ENCODE measurements at regions not wholly inside any gene's neighbourhood (a gene's known extent, or its start where the extent isn't known, plus 50 kb on each side); places are given as distances from the start of the nearest gene placed in this dataset.

DNA sequence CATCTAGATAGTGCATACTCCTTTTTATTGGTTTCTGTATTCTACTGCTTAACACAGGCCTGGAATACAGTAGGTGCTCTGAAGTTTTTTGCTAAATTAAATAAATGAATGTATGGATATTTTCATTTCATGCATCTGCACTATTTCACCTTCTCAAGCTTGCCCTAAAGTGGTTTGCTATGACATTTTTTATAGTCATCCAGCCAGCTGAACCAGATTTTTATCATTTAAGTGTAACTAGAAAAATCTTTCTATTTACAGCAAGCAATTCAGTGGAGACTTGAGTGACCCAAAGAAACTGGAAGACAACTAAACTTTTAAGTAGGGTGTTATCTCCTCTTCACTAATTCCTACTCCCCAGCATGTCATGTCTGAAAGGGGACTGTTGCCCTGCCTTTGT lies 354.9 kb downstream of the OSR1 start:
- CTCF ChIA-PET = no interaction called here
- DNase-seq (ENCODE audit: low read depth) = no peak
- TF ChIP-seq, protein P1, sequence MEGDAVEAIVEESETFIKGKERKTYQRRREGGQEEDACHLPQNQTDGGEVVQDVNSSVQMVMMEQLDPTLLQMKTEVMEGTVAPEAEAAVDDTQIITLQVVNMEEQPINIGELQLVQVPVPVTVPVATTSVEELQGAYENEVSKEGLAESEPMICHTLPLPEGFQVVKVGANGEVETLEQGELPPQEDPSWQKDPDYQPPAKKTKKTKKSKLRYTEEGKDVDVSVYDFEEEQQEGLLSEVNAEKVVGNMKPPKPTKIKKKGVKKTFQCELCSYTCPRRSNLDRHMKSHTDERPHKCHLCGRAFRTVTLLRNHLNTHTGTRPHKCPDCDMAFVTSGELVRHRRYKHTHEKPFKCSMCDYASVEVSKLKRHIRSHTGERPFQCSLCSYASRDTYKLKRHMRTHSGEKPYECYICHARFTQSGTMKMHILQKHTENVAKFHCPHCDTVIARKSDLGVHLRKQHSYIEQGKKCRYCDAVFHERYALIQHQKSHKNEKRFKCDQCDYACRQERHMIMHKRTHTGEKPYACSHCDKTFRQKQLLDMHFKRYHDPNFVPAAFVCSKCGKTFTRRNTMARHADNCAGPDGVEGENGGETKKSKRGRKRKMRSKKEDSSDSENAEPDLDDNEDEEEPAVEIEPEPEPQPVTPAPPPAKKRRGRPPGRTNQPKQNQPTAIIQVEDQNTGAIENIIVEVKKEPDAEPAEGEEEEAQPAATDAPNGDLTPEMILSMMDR (IDR thresholded peaks at IDR 0.05; ENCODE audit: insufficient read depth, low read depth, low read length) = no peak

DNA sequence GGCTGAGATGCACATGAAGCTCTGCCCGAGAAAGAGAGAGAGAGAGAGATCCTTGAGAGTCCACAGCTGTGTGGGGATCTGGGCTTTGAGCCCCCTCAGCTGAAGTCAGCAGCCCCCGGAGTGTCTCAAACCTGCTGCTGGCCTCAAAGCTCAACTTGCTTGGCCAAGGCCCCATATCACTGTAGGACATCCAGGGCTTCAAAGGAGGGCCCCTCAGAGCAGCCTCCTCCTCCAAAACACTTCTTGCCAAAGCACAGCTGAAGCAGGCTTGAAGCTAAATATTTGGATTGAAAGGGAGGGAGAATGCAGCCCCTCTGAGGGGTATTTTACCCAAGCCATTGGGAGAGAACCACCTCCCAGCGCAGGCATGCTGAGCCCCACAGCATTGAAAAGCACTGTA lies 357.6 kb downstream of the OSR1 start:
- TF ChIP-seq, protein P1 (IDR thresholded peaks at IDR 0.05; ENCODE audit: insufficient read depth, low read depth, low read length) = no peak
- no peak for DNase-seq (ENCODE audit: low read depth)
- Histone ChIP-seq H3K36me3 (ENCODE audit: control insufficient read depth, insufficient read depth, low read length) (no peaks in the 10 kb centered on the region), H3K27me3 (ENCODE audit: control insufficient read depth, insufficient read depth, low read length) (no peaks in the 10 kb centered on the region), H3K4me3 (ENCODE audit: low read depth, low read length) (no peak overlapping the region)
- POLR2A ChIA-PET = no interaction called here
- CTCF ChIA-PET = no interaction called here

More for the DNA sequence above, 354.9 kb downstream of the OSR1 start:
- Histone ChIP-seq H3K4me3 (ENCODE audit: low read depth, low read length) (no peak overlapping the region), H3K27me3 (ENCODE audit: control insufficient read depth, insufficient read depth, low read length) (no peaks in the 10 kb centered on the region), H3K36me3 (ENCODE audit: control insufficient read depth, insufficient read depth, low read length) (no peaks in the 10 kb centered on the region)
- POLR2A ChIA-PET = no interaction called here

DNA sequence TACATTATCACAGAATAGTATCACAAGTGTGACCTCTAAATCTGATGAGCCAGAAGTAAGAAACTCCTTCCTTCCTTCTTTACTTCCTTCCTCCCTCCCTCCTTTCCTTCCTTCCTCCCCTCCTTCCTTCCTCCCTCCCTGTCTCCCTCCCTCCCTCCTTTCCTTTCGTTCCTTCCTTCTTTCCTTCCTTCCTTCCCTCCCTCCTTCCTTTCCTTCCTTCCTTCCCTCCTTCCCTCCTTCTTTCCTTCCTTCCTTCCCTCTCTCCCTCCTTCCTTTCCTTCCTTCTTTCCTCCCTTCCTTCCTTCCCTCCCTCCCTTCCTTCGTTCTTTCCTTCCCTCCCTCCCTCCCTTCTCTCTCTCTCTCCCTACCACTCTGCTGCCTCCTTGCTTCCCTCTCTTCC lies 359.2 kb downstream of the OSR1 start:
- ChIA-PET CTCF (no interaction called here), POLR2A (no interaction called here)

DNA sequence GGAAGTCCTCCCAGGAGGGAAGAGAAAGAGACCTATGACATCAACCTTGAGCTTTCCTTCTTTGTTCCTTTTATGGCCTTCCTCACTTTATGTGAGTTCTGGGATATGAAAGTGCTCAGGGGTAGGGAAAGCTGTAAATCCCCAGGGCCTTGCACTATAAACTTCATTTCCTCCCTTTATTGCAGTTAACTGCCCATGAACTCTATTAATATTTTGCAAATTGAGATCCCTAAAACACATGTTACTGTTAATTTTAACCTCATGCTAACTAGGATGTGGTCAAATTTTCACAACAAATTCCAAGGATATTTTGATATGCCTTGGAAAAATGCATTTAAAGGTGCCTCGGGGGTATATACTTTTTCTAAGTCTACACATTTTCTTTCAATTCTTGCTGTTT lies 359.9 kb downstream of the OSR1 start:
- Histone ChIP-seq H3K4me3 (ENCODE audit: low read depth, low read length) (no peak overlapping the region), H3K27me3 (ENCODE audit: control insufficient read depth, insufficient read depth, low read length) (no peaks in the 10 kb centered on the region), H3K36me3 (ENCODE audit: control insufficient read depth, insufficient read depth, low read length) (no peaks in the 10 kb centered on the region)
- ChIA-PET POLR2A (no interaction called here), CTCF (no interaction called here)
- peak; percentile 52 for DNase-seq (ENCODE audit: low read depth)
- TF ChIP-seq, protein P1 (IDR thresholded peaks at IDR 0.05; ENCODE audit: insufficient read depth, low read depth, low read length) = no peak

More for the DNA sequence above, 359.2 kb downstream of the OSR1 start:
- DNase-seq (ENCODE audit: low read depth) = no peak
- TF ChIP-seq, protein P1 (IDR thresholded peaks at IDR 0.05; ENCODE audit: insufficient read depth, low read depth, low read length) = no peak
- Histone ChIP-seq H3K4me3 (ENCODE audit: low read depth, low read length) (no peak overlapping the region), H3K27me3 (ENCODE audit: control insufficient read depth, insufficient read depth, low read length) (no peaks in the 10 kb centered on the region), H3K36me3 (ENCODE audit: control insufficient read depth, insufficient read depth, low read length) (no peaks in the 10 kb centered on the region)

DNA sequence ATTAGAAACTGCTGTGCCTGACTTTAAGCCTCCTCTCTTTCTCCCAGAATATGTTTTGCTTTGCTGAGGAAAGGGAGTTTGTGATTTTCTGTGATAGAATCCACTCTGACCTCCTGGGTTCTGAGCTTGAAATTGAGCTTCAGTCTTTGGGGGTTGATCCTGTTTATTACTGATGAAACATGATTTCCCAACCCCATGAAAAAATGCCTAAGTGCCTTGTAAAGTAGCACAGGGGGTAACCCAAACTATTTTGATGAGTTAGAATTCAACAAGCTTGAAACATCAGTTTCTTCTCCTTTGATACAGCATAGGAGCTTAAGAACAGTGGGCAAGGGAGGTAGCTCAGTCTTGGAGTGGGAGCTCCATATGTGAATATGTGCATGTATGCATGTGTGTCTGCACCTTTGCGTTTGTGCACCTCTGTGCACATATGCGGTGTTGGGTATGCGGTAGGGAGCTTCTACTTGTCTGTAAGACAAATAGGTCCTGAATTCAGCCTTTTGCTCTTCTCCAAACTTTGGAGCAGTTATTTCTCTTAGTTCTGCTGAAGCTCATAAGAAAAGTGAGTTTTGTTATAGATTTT lies 364.6 kb downstream of the OSR1 start:
- CTCF ChIA-PET = interaction anchor here (1.2 to 1.8 kb wide), 5 partner anchors 9 to 364 kb away, joined by 3 to 9 read pairs (median 4); partner anchors contain the start of gene OSR1
- Histone ChIP-seq H3K27me3 (ENCODE audit: control insufficient read depth, insufficient read depth, low read length) (no peaks in the 10 kb centered on the region), H3K36me3 (ENCODE audit: control insufficient read depth, insufficient read depth, low read length) (no peaks in the 10 kb centered on the region), H3K4me3 (ENCODE audit: low read depth, low read length) (no peak overlapping the region)
- POLR2A ChIA-PET = no interaction called here
- TF ChIP-seq, protein P1 (IDR thresholded peaks at IDR 0.05; ENCODE audit: insufficient read depth, low read depth, low read length) = no peak
- DNase-seq (ENCODE audit: low read depth) = no peak

Measured in BJ (cell line).